HG02884 (cell line): ENCODE measurements at regions not wholly inside any gene's neighbourhood (a gene's known extent, or its start where the extent isn't known, plus 50 kb on each side); places are given as distances from the start of the nearest gene placed in this dataset.
"Not testable (repeated sequence)": the region's sequence is repeated elsewhere in the genome, so short reads cannot be mapped to it uniquely, and the experiment has no call there.

ENCODE experiments used
- ATAC-seq: cut with Tn5 transposase; IDR thresholded peaks from one replicate; pipeline ENCODE4 v1.9.1; 2021; ENCODE audit warnings: mild to moderate bottlenecking, moderate library complexity; ENCODE audit not compliant: unreplicated experiment

- ATAC-seq: no peak
These were observed 251.3 kb upstream of the ATP5MC3 start for GRCh38 chr2:175432793-175433192.

GRCh38 chr2:175432021-175432420 is 250.5 kb upstream of the ATP5MC3 start:
- ATAC-seq: no peak

GRCh38 chr2:175431101-175431946 is 249.8 kb upstream of the ATP5MC3 start:
- no peak for ATAC-seq

- no peak for ATAC-seq
These were observed 248.7 kb upstream of the ATP5MC3 start for GRCh38 chr2:175430236-175430635.

- no peak for ATAC-seq
These were observed 236.8 kb upstream of the ATP5MC3 start for GRCh38 chr2:175418224-175418835.

- ATAC-seq: no peak
These were observed 233.5 kb upstream of the ATP5MC3 start for GRCh38 chr2:175414882-175415487.

GRCh38 chr2:175414191-175414881 is 232.8 kb upstream of the ATP5MC3 start:
- no peak for ATAC-seq

GRCh38 chr2:175410941-175411340 is 229.4 kb upstream of the ATP5MC3 start:
- ATAC-seq: not testable (repeated sequence)

GRCh38 chr2:175404839-175405238 is 223.3 kb upstream of the ATP5MC3 start:
- ATAC-seq: no peak

GRCh38 chr2:175403599-175404221 is 222.2 kb upstream of the ATP5MC3 start:
- no peak for ATAC-seq

- no peak for ATAC-seq
These were observed 221.1 kb upstream of the ATP5MC3 start for GRCh38 chr2:175402571-175402970.

GRCh38 chr2:175401956-175402469 is 220.5 kb upstream of the ATP5MC3 start:
- ATAC-seq: no peak

- no peak for ATAC-seq
These were observed 219.5 kb upstream of the ATP5MC3 start for GRCh38 chr2:175400975-175401374.

GRCh38 chr2:175399326-175399725 is 217.8 kb upstream of the ATP5MC3 start:
- no peak for ATAC-seq

GRCh38 chr2:175398848-175399247 is 217.3 kb upstream of the ATP5MC3 start:
- ATAC-seq: no peak

GRCh38 chr2:175396696-175397095 is 215.2 kb upstream of the ATP5MC3 start:
- ATAC-seq: no peak

- ATAC-seq: no peak
These were observed 212.3 kb upstream of the ATP5MC3 start for GRCh38 chr2:175393851-175394250.

GRCh38 chr2:175383286-175383685 is 201.8 kb upstream of the ATP5MC3 start:
- no peak for ATAC-seq

GRCh38 chr2:175373729-175374128 is 192.2 kb upstream of the ATP5MC3 start:
- ATAC-seq: no peak
